GM19099 (cell line): ENCODE measurements at regions not wholly inside any gene's neighbourhood (a gene's known extent, or its start where the extent isn't known, plus 50 kb on each side); places are given as distances from the start of the nearest gene placed in this dataset.

ENCODE experiments used
- POLR2A ChIP-seq: IDR thresholded peaks from 3 replicates; pipeline ENCODE4 v1.6.1; 2011; ENCODE audit warnings: low read depth; ENCODE audit not compliant: insufficient read length; ENCODE audit errors: extremely low read depth

DNA sequence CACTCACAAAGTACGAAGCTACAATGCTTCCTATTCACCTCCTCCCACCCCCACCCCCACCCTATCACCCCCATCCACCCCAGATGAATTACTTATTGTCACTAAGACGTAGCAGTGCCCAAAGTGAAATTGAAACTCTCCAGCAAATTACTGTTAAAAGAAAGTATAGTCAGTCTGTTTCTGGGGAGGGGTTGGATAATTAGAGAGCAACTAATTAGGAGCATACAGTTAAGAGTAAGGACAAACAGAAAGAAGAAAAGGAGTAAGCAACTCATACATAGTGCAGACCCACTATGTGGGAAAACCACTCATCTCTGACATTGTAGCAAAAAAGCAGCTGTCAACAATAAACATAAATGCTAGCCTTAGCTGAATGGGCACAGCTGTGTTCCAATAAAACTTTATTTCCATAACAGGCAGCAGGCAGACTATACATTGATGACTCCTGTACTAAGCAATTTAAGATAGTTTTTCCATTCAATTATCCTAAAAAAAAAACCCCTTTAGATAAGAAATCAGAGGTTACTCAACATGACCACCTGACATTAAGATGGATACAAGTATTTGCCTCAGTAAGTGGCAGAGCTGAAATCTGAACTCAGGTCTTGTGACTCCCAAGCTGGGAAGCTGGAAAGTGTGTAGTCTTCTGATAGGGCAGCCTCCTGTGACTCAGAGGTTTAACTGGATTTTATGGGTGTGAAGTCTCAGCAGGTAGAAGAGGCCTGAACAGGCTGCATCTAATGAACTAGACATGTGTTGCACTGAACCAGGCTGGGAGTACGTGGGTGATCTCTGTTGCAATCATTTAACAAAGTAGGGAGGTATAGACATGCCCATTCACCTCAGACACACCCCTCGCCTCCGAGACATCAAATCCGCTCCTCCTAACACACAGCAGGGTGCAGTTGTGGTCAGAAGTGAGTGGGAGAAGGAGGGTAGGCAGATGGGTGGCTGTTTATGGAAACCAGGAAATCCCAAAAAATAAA, 171.8 kb upstream of the KLF7 start:
- no peak for TF ChIP-seq POLR2A

DNA sequence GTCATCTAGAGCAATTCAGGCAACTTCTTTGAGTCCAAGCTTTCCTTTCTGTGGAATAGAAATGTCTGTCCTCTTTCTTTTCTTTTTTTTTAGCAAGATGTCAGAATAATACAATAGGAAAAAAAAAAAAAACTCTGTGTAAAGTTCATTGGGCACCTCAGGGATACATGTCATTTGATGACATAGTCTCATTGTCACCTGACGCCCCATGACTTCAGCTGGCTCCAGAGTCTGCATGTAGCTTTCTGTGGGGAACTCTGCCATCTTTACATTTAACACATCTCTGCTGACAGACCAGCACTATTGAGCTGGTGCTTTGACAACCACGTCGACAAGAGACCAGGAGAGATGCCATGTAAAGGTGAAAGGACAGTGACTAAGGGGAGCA, 172.5 kb upstream of the KLF7 start:
- no peak for TF ChIP-seq POLR2A

DNA sequence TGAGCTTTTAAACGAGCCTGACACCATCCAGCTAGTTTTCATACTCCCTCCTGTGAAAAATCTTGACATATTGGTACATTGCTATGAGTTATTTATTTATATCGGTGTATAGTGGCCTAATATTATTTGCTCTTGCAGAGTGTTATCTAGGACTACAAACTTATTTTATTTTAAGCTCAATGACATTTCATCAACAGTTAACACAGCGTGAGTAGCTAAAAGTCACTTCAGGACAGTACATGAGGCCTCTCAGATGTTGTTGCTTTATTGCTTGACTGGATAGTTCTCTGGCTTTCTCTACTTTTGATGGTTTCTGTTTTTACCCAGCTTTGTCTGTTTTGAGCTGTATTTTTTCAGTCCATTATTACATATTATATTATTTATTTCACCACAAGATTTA, 172.9 kb upstream of the KLF7 start:
- no peak for TF ChIP-seq POLR2A

- no peak for TF ChIP-seq POLR2A
Measured at GRCh38 chr2:207341112-207341750, 175.5 kb upstream of the KLF7 start.

DNA sequence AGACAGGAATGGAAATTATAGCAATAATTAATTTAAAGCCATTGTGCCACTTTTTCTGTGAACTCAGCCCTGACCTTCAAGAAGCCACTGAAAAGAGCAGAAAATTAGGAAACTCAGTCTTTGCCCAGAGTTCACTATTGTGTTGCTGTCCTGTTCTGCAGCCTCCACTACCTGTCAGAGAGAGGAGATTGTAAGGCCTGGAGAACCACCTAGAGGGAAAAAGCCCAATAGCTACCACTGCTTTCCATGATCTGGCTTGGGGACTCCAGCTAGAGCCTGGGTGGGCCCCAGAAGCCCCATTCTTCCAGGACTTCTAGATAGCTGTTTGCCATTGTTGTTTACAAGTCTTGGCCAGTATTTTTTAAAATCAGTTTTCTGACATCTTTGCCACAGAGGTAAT, 176.1 kb upstream of the KLF7 start:
- TF ChIP-seq POLR2A, result no peak

DNA sequence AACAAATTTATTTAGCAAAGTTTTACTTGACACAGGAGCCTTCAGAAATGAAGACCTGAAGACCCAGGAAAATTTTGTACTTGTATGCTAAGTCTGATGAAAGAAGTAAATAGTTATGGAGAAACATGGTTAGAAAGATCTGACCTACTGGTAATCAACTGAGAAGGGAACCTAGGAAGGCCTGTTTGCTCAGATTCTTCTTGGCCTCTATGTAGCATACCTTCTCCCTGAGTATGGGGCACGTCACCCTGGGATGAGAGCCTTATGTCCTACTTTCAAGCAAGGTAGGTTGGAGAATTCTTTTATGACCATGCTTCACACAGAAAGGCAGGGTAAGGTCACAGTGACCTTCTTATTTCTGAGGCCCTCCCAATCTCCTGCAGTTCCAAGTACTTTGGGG, 178.6 kb upstream of the CREB1 start:
- no peak for TF ChIP-seq POLR2A

DNA sequence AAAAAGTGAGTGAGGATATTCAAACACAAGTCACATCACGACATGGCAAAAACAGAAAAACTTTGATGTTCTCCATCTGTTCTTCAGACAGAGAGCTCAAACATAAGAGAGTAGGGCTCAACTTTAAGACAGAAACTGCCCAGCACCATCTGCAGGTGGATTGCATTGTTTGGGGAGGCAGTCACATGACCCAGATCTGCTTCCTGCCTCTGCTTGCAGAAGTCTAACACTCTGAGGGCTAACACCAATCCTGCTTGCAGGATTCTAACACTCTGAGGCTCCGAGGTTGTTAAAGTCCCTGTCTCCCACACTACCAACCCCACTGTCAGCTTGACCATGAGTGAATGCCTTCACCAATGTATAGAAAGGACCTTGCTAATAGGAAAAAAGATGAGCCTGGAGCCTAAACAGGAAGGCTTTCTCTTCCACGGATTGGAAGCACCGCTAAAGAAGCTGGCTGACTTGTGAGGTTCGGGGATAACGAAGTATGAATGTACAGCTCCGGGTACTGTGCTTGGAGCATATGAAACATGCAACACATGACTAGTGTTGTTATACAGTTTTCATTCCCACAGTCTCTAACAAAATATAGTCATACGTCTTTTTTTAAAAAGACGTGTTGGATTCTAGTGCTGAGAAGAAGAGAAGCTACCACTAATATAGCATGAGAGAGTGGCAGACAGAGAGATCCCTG, 176.6 kb upstream of the CREB1 start:
- no peak for TF ChIP-seq POLR2A

DNA sequence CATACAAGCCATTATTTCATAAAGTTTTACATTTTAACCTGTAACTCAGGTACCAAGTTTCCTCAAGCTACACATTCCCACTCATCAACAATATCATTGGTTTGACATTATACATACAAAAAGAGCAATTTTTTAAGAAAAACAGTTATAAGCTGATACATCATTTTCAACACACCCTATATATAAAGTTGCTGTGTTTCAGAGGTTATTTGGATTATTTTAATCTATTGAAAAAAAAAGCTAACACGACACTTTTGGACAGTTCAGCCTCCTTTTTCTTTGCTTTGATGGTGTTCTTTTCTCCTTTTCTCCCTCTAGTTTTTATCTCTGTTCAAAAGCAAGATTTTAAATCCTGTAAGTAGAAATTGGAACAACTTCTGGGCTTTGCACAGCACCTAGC, 175.9 kb upstream of the CREB1 start:
- no peak for TF ChIP-seq POLR2A

- no peak for TF ChIP-seq POLR2A
Measured at GRCh38 chr2:207354462-207354861, 175.3 kb upstream of the CREB1 start.

DNA sequence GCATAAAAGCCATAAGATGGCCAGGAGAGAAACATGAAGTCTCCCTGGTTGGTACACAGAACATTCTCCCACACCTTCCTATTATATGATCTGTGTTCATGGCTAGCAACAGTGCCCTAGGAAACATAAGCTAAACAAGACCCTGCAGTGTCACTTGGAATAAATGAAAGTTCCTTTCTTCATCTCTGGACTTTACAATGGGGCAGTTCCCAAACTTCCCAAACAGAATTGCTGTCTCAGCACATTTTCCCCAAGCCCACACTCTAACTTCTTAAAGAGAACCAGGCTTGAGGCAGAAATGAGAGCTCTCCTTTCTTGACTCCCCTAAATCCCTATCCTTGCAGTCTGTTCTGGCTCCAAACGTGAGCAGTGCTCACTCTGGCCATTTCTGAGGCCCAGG, 173.2 kb upstream of the CREB1 start:
- no peak for TF ChIP-seq POLR2A

GRCh38 chr2:207357216-207357615, 172.5 kb upstream of the CREB1 start:
- TF ChIP-seq POLR2A, result no peak

- TF ChIP-seq POLR2A, result no peak
Measured at GRCh38 chr2:207362716-207363115, 167.0 kb upstream of the CREB1 start.

DNA sequence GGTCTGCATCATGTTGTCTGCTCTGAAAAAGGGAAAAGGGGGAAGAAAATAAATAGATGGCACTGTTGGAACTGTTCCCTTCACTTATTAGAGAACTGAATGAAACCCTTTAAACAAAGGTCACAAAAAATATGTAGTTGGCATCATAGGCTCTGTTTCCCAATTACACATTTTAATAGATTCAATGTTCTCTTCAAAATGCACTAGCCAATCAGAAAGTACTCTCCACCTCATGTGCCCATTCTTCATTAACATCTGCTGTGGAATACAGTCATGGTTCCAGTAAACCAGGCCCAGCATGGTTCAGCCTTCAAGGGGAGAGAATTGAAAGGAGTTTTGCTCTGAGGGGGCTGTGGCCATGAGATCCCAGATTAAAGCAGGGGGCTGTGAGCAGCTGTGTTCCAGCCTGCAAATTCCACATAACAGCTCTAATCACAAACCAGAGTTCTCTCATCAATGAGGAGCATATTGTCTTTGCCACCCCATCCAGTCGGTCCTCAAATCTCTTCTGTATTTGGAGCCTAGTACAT, 165.9 kb upstream of the CREB1 start:
- TF ChIP-seq POLR2A, result no peak

DNA sequence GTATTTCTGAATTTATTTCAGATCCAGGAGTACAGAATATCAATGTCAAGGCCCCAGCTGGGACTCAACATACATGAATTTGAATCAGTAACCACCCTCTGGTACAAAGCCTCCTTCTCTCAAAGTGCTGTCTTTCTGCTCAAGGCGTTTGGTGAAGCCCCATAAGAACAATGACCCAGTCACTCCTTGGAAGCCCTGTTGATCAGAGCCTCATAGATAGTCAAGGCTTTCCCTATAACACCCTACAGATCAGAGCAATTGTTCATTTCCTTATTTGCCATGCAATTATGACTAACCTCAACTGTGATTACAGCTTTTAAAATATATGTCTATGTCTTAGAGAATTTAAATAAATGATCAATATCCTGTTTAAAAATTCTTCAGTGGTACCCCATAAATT, 159.1 kb upstream of the CREB1 start:
- TF ChIP-seq POLR2A, result no peak

DNA sequence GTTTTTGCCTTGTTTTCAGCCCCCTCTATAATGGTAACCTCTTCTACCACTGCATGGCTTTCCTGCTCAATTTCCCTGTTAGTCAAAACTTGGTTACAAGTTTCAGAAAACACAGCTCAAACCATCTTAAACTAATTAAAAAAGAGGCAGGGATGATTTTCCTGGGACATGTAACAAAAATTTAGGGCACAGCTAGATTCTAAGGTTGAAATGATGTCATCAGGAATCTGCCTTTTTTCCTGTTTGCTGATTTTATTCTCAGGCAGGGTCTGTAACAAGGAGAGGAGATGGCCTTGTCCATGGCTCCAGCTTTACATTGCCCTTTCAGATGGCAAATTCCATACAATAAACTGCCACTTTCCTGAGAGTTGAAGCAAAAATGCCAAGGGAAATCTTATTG, 157.9 kb upstream of the CREB1 start:
- no peak for TF ChIP-seq POLR2A

DNA sequence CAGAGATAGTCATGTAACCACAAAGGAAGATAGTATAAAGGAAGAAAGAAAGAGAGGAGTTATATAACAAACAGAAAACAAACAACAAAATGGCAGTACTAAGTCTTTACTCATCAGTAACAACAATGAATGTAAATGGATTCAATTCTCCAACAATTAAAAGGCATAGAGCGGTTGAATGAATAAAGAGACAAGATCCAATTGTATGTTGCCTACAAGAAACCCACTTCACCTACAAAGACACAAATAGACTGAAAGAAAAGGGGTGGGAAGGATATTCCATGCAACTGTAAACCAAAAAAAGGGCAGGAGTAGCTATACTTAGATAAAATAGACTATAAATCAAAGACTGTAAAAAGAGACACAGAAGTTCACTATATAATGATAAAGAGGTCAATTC, 157.3 kb upstream of the CREB1 start:
- no peak for TF ChIP-seq POLR2A

- TF ChIP-seq POLR2A, result no peak
Measured at GRCh38 chr2:207375207-207375875, 154.4 kb upstream of the CREB1 start.
